GM12891 (cell line): ENCODE measurements at regions not wholly inside any gene's neighbourhood (a gene's known extent, or its start where the extent isn't known, plus 50 kb on each side); places are given as distances from the start of the nearest gene placed in this dataset.

ENCODE experiments used
- POLR2A ChIP-seq: IDR thresholded peaks from 2 replicates; pipeline ENCODE4 v1.6.1; 2011; ENCODE audit warnings: low read depth, low read length, control low read depth
- POLR2AphosphoS5 ChIP-seq: IDR thresholded peaks from 2 replicates; pipeline ENCODE4 v1.6.1; 2011; ENCODE audit warnings: low read depth, low read length, control low read depth
- SPI1 ChIP-seq: IDR thresholded peaks from 2 replicates; pipeline ENCODE4 v1.6.1; 2011; ENCODE audit warnings: low read depth, low read length, control low read depth

DNA sequence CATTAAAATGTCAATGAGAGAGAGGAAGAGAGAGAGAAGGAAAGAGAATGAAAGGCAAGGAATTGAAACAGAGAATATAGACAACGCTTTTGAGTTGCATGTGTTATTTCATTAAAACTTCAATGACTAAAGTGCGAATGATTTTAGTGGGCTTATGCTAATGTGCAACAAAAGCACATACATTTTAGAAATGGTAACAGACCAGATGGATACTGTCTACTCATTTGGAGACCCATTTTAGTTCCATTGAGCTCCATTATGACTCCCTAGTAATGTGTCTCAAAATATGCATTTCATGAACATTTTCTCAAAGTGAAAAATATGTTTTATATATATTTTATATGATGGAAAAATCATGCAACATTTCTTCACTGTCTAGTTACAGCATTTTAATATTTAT lies 622.2 kb upstream of the GCFC2 start:
- TF ChIP-seq POLR2AphosphoS5 (no peak), POLR2A (no peak), SPI1 (no peak)
